Sigmoid colon (tissue), 4 donors: ENCODE measurements at regions not wholly inside any gene's neighbourhood (a gene's known extent, or its start where the extent isn't known, plus 50 kb on each side); places are given as distances from the start of the nearest gene placed in this dataset.

Experiments used
- POLR2A ChIP-seq, 2 donors: fragments of 450-650 bp; IDR thresholded peaks; one replicate each; pipeline ENCODE4 v1.6.1; 2016; ENCODE audit warnings: antibody characterized with exemption in 2 of 2, mild to moderate bottlenecking in 2 of 2, moderate library complexity in 2 of 2
- POLR2AphosphoS5 ChIP-seq, 4 donors: sonication (generic); formaldehyde crosslinking; IDR thresholded peaks; one replicate each; pipeline ENCODE4 v1.6.1; 2017; ENCODE audit warnings: antibody characterized with exemption in 4 of 4
- TF ChIP-seq, protein P1 (sequence below), 4 experiments: fragments of 450-650 bp in 3 of 4; fragments of 200-600 bp in 1 of 4; IDR thresholded peaks; one replicate each; pipeline ENCODE4 v1.5.1; 2016 to 2019; ENCODE audit warnings: antibody characterized with exemption in 4 of 4, mild to moderate bottlenecking in 3 of 4, moderate library complexity in 2 of 4

DNA sequence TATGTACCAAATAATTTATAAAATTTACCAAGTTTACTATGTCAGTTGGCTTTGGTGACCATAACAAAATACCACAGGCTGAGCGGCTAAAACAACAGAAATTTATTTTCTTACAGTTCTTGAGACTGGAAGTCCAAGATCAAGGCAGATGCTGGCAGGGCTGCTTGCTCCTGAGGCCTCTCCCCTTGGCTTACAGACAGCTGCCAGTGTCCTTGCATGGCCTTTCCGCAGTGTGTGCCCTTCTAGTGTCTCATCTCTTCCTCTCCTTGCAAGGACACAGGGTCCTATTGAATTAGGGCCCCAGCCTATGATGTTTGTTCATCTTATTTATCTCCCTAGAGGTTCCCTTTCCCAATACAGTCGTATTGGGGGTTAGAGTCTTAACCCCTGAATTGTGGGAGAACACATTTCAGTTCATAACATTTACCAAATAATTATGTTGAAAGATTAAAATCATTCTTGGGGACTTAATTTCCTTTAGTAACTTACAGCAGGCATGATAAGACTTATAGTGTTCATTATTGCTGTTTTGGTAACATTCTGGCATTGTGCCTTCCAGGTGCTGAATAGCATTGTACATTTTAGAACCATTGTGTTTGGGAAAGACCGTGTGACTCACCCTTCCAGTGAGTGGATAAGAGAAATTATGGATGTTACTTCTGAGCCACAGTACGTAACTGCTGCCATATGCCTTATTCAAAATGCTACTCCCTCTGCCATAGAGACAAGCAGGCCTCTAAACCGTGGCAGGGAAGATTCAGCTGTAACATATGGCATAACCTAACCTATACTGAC, 317.5 kb downstream of the TMX3 start:
- TF ChIP-seq, protein P1, sequence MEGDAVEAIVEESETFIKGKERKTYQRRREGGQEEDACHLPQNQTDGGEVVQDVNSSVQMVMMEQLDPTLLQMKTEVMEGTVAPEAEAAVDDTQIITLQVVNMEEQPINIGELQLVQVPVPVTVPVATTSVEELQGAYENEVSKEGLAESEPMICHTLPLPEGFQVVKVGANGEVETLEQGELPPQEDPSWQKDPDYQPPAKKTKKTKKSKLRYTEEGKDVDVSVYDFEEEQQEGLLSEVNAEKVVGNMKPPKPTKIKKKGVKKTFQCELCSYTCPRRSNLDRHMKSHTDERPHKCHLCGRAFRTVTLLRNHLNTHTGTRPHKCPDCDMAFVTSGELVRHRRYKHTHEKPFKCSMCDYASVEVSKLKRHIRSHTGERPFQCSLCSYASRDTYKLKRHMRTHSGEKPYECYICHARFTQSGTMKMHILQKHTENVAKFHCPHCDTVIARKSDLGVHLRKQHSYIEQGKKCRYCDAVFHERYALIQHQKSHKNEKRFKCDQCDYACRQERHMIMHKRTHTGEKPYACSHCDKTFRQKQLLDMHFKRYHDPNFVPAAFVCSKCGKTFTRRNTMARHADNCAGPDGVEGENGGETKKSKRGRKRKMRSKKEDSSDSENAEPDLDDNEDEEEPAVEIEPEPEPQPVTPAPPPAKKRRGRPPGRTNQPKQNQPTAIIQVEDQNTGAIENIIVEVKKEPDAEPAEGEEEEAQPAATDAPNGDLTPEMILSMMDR (IDR thresholded peaks at IDR 0.05): no peak
- no peak for TF ChIP-seq POLR2AphosphoS5 (IDR thresholded peaks at IDR 0.05)
- TF ChIP-seq POLR2A (IDR thresholded peaks at IDR 0.05): no peak
